Body of pancreas (tissue), 4 donors: ENCODE measurements at regions not wholly inside any gene's neighbourhood (a gene's known extent, or its start where the extent isn't known, plus 50 kb on each side); places are given as distances from the start of the nearest gene placed in this dataset.

Experiments used
- CTCF ChIP-seq, 7 experiments: fragments of 450-650 bp in 4 of 7; fragments of 200-600 bp in 3 of 7; sonication (generic) in 3 of 7; IDR thresholded peaks; one replicate each; pipeline ENCODE4 v1.5.1; 2016 to 2019; ENCODE audit warnings: antibody characterized with exemption in 7 of 7
- POLR2A ChIP-seq, 3 donors: fragments of 450-650 bp; IDR thresholded peaks; one replicate each; pipeline ENCODE4 v1.6.1; 2016; ENCODE audit warnings: antibody characterized with exemption in 3 of 3, mild to moderate bottlenecking in 2 of 3

GRCh38 chr2:159875083-159875482 is 77.1 kb upstream of the CD302 start:
- TF ChIP-seq CTCF (IDR thresholded peaks at IDR 0.05) (no peak), POLR2A (IDR thresholded peaks at IDR 0.05) (no peak)
